Gastroesophageal sphincter (tissue), 4 donors: ENCODE measurements at regions not wholly inside any gene's neighbourhood (a gene's known extent, or its start where the extent isn't known, plus 50 kb on each side); places are given as distances from the start of the nearest gene placed in this dataset.

Experiments
- ATAC-seq: fragments of 150-250 bp; one replicate; pipeline ENCODE4 v1.9.1; 2016; ENCODE audit warnings: mild to moderate bottlenecking, moderate library complexity
- H3K27ac ChIP-seq, 4 donors: fragments of 200-600 bp; sonication (generic) in 3 of 4; 1 replicate in 3 of 4; 2 replicates in 1 of 4; pipeline ENCODE4 v1.5.1; 2016 to 2019
- H3K27me3 ChIP-seq: fragments of 200-600 bp; sonication (generic); one replicate; pipeline ENCODE4 v1.5.1; 2019
- H3K36me3 ChIP-seq, 2 donors: fragments of 200-600 bp; sonication (generic); one replicate each; pipeline ENCODE4 v1.5.1; 2019; ENCODE audit warnings: control low read depth in 1 of 2
- H3K4me1 ChIP-seq, 3 donors: fragments of 200-600 bp; sonication (generic); 1 replicate in 2 of 3; 2 replicates in 1 of 3; pipeline ENCODE4 v1.5.1; 2016 to 2019; ENCODE audit warnings: control low read depth in 2 of 3
- H3K4me3 ChIP-seq, 2 donors: fragments of 200-600 bp; sonication (generic); one replicate each; pipeline ENCODE4 v1.5.1; 2019; ENCODE audit warnings: mild to moderate bottlenecking in 1 of 2, moderate library complexity in 1 of 2
- H3K9me3 ChIP-seq, 3 donors: fragments of 200-600 bp; sonication (generic); one replicate each; pipeline ENCODE4 v1.5.1; 2017 to 2019; ENCODE audit warnings: control low read depth in 2 of 3
- CTCF ChIP-seq, 4 experiments: fragments of 200-600 bp in 2 of 4; fragments of 450-650 bp in 2 of 4; sonication (generic) in 1 of 4; IDR thresholded peaks; one replicate each; pipeline ENCODE4 v1.5.1; 2017 to 2019; ENCODE audit warnings: antibody characterized with exemption in 4 of 4, mild to moderate bottlenecking in 2 of 4, moderate library complexity in 2 of 4
- EP300 ChIP-seq: sonication (generic); formaldehyde crosslinking; IDR thresholded peaks from one replicate; pipeline ENCODE4 v1.6.1; 2017; ENCODE audit warnings: antibody characterized with exemption, mild to moderate bottlenecking
- POLR2A ChIP-seq, 2 donors: fragments of 450-650 bp; IDR thresholded peaks; one replicate each; pipeline ENCODE4 v1.6.1; 2017; ENCODE audit warnings: antibody characterized with exemption in 2 of 2, mild to moderate bottlenecking in 2 of 2, moderate library complexity in 1 of 2
- POLR2AphosphoS5 ChIP-seq: sonication (generic); formaldehyde crosslinking; IDR thresholded peaks from one replicate; pipeline ENCODE4 v1.6.1; 2017; ENCODE audit warnings: antibody characterized with exemption
- WGBS, 2 donors: methylation state at CpG; one replicate each; pipeline ENCODE4 v1.1.5; 2018; ENCODE audit warnings: low coverage in 1 of 2; 5-methylcytosine and 5-hydroxymethylcytosine counted together

- H3K4me3 ChIP-seq = no peak overlapping the region
- no peaks in the 10 kb centered on the region for H3K9me3 ChIP-seq
- H3K27me3 ChIP-seq = no peaks in the 10 kb centered on the region
- peaks cover 0 to 7% (median 1%) of the 10 kb centered on the region in 3 donors for H3K4me1 ChIP-seq
- WGBS, 2 donors = 83 to 95% methylated on average over 1 of the region's 1 CpG
- no peak for TF ChIP-seq CTCF (IDR thresholded peaks at IDR 0.05)
- no peaks in the 10 kb centered on the region for H3K36me3 ChIP-seq
- no peak overlapping the region for H3K27ac ChIP-seq
- ATAC-seq = no peak
Measured at GRCh38 chr1:201670517-201670916, 131.6 kb downstream of the NAV1 start.

- Histone ChIP-seq H3K9me3 (no peaks in the 10 kb centered on the region), H3K27me3 (no peaks in the 10 kb centered on the region), H3K4me3 (no peak overlapping the region), H3K27ac (no peak overlapping the region), H3K4me1 (peaks cover 0 to 29% (median 16%) of the 10 kb centered on the region in 3 donors), H3K36me3 (no peaks in the 10 kb centered on the region)
- no peak for ATAC-seq
- TF ChIP-seq POLR2AphosphoS5 = no peak
- TF ChIP-seq CTCF (IDR thresholded peaks at IDR 0.05) = no peak
- no peak for TF ChIP-seq POLR2A (IDR thresholded peaks at IDR 0.05)
- no peak for TF ChIP-seq EP300
- 75 to 89% methylated on average over 3 to 6 of the region's 8 CpGs for WGBS, 2 donors
Measured at GRCh38 chr1:201672685-201673084, 133.8 kb downstream of the NAV1 start.

GRCh38 chr1:201673093-201673492 is 134.2 kb downstream of the NAV1 start:
- no peak for ATAC-seq
- no peaks in the 10 kb centered on the region for H3K36me3 ChIP-seq
- H3K27me3 ChIP-seq = no peaks in the 10 kb centered on the region
- no peak overlapping the region for H3K27ac ChIP-seq
- H3K9me3 ChIP-seq = no peaks in the 10 kb centered on the region
- 86 to 97% methylated on average over 1 to 6 of the region's 9 CpGs for WGBS, 2 donors
- H3K4me1 ChIP-seq = peaks cover 0 to 29% (median 16%) of the 10 kb centered on the region in 3 donors
- TF ChIP-seq POLR2A (IDR thresholded peaks at IDR 0.05) (no peak), POLR2AphosphoS5 (no peak), EP300 (no peak), CTCF (IDR thresholded peaks at IDR 0.05) (no peak)
- H3K4me3 ChIP-seq = no peak overlapping the region

GRCh38 chr1:201673915-201674314 is 135.0 kb downstream of the NAV1 start:
- no peak overlapping the region for H3K27ac ChIP-seq
- no peaks in the 10 kb centered on the region for H3K36me3 ChIP-seq
- no peak for ATAC-seq
- H3K4me1 ChIP-seq = peaks cover 0 to 36% (median 16%) of the 10 kb centered on the region in 3 donors
- H3K9me3 ChIP-seq = no peaks in the 10 kb centered on the region
- H3K27me3 ChIP-seq = no peaks in the 10 kb centered on the region
- TF ChIP-seq POLR2AphosphoS5 = no peak
- TF ChIP-seq CTCF (IDR thresholded peaks at IDR 0.05) = no peak
- TF ChIP-seq EP300 = no peak
- TF ChIP-seq POLR2A (IDR thresholded peaks at IDR 0.05) = no peak
- WGBS, 2 donors = 93 to 94% methylated on average over 2 to 3 of the region's 5 CpGs
- H3K4me3 ChIP-seq = no peak overlapping the region

GRCh38 chr1:201675143-201675542 is 136.2 kb downstream of the NAV1 start:
- TF ChIP-seq CTCF (IDR thresholded peaks at IDR 0.05) (no peak), POLR2AphosphoS5 (no peak), EP300 (no peak), POLR2A (IDR thresholded peaks at IDR 0.05) (no peak)
- peaks cover 0 to 39% (median 16%) of the 10 kb centered on the region in 3 donors for H3K4me1 ChIP-seq
- no peak overlapping the region for H3K27ac ChIP-seq
- H3K4me3 ChIP-seq = no peak overlapping the region
- ATAC-seq = no peak
- no peaks in the 10 kb centered on the region for H3K9me3 ChIP-seq
- WGBS, 2 donors = 52 to 55% methylated on average over 4 to 5 of the region's 5 CpGs
- no peaks in the 10 kb centered on the region for H3K36me3 ChIP-seq
- no peaks in the 10 kb centered on the region for H3K27me3 ChIP-seq
